Embryonic facial prominence (tissue), 1 donor: ENCODE measurements at regions not wholly inside any gene's neighbourhood (a gene's known extent, or its start where the extent isn't known, plus 50 kb on each side); places are given as distances from the start of the nearest gene placed in this dataset.

Source experiments
- DNase-seq: peaks from one replicate; pipeline ENCODE4 v3.0.0-alpha.2; 2016; ENCODE audit errors: extremely low spot score

DNA sequence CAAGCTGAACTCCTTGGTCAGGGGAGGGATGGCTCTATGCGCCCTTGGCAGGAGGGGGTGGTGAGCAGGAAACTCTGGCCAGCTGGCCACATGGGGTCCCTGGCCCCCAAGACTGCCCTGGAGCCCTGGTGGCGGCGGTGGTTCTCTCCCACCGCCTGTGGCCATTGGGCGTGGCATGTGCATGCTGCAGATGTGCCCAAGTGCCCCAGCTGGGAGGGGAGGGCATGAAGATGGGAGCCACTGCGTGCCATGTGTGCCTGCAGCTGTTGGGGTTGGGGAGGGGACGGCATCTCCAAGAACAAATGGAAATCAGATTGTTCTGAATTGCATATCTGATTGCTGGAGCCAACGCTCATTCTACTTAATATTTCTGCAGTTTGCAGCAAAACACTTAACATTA lies 115.7 kb upstream of the IGF1 start:
- no peak for DNase-seq

DNA sequence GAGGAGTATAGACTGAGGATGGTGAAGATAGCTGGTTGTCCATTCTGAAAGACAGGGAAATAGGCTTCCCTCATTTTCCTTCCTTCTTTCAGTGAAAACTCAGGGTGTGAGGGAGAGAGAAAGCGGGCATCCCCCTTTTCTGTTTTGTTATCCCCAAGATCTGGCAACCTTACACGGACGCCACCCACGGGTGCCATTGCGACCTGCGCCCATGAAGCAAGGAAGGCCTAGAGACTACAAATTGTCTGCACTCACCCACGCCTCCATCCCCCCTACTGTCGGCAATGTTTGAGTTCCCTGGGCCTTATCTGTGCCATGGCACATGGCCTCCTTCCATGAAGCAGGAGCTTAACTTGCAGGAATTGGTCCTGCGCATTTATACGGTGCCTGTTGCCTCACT lies 115.0 kb upstream of the IGF1 start:
- no peak for DNase-seq

DNA sequence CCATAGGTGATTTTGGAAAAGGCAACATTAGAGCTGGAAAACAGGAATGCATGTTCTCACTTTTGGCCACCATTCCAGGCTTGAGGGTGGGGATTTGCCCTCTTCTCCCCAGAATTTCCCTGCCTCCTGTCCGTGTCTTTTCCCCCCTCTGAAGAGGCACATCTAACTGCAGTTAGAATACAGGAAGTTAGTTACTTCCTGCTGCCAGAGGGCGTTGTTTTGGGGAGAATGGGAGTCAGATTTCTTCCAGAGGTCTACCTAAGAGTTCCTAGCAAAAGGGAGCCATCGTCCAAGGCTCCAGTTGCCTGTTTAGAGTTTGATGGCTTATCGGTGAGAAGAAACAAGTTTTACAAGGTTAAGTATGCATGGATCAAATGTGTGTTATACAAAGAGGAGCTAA lies 112.8 kb upstream of the IGF1 start:
- DNase-seq = no peak

DNA sequence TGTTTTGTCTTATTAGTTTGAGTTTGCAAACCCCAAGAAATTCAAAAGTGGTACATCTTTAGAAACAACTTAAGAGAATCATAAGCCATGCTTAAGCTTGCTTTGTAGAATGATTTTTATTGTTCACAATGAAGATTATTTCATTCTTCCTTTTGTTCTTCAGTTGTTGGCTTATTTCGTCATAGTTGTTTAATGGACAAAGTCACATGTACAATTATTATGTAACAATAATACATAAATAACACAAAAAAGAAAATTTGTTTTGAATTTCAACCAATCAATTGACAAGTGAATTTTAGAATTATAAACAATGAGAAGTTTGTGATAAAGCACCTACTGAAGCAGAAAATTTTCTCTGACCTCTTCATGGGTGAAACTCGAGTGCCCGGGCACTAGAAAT lies 111.8 kb upstream of the IGF1 start:
- no peak for DNase-seq

DNA sequence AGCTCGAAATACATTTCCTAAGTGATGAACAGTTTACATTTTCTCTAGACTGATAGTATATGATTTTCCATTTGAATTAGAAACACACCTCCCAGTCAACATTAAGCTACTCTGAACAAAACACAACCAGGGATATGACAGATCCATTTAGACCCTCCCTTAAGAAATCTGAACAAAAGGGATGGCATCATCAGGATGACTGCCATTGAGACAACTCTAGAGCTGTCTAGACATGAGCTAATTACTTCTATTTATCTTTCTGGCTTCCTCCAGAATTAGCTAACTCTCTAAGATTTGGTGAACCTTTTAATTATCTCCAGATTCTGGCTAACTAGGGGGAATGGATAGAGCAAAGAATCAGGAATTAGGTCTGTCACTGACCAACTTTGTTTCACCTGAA lies 92.9 kb upstream of the IGF1 start:
- no peak for DNase-seq

DNA sequence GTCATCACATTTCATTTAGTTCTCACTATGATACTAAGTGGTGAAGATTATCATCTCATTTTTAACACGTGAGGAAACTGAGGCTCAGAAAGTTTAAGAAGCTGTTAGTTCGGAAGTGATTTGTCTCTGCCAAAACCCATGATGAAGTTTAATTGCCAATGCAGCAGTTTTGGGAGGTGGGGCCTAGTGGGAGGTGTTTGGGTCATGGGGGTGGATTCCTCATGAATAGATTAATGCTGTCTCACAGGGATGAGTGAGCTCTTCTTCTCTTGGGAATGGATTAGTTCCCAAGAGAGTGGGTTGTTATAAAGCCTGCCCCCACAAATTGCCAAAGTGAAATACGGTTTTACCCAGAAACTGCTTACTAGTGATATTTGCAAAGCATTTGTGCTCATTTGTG lies 91.5 kb upstream of the IGF1 start:
- DNase-seq = no peak

DNA sequence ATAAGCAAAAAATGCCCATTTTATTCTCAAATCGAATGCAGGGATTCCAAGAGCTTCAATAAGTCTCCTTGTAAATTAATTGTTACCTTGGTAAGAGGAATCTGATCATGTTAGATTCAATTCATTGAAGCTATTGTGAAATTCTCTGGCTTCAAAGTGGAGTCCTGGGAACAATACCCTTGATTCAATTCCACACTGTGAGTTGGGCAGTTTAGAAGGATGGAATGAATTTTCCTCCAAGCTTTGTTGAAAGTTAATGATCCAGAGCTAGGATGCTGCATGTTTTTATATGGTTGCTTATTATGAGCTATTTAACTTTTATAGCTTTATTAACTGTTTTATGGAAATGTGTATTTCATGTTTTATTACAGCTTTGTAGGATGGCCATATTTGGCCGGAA lies 89.9 kb upstream of the IGF1 start:
- DNase-seq = no peak

DNA sequence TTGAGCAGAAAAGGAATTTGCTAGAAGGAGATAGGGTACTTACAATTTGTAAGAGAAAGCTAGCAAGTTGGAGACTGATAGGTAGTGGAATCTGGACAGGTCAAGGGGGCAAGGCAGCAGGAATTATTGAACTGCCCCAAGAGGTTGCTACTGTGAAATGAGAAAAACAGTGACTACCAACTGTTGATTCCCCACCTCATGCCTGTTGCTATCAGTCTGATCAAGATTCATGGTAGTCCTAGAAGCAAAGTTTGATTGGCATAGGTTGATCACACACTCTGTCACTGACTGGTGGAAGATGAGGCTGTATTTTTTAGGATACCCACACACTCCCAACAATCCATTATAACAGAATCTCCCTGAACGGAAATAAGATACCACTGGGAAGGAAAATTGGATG lies 89.4 kb upstream of the IGF1 start:
- DNase-seq = no peak

DNA sequence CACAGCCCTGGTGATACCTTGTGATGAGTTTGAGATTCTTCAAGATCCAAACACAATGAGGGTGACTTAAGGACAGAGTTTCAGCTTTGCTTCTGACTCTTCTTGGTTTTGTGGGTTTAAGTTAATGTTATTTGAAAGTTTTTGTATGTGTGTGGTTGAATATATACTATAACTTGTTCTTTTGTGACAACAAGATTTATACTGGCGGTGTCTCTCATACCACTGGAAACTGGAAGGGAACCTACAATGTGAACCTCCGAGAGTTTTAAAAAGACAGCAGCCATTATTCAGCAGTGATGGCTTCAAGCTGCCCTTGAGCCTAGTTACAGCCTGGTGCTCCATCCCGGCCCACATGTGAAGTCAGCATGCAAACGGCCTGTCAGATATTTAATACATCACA lies 87.9 kb upstream of the IGF1 start:
- DNase-seq = no peak

DNA sequence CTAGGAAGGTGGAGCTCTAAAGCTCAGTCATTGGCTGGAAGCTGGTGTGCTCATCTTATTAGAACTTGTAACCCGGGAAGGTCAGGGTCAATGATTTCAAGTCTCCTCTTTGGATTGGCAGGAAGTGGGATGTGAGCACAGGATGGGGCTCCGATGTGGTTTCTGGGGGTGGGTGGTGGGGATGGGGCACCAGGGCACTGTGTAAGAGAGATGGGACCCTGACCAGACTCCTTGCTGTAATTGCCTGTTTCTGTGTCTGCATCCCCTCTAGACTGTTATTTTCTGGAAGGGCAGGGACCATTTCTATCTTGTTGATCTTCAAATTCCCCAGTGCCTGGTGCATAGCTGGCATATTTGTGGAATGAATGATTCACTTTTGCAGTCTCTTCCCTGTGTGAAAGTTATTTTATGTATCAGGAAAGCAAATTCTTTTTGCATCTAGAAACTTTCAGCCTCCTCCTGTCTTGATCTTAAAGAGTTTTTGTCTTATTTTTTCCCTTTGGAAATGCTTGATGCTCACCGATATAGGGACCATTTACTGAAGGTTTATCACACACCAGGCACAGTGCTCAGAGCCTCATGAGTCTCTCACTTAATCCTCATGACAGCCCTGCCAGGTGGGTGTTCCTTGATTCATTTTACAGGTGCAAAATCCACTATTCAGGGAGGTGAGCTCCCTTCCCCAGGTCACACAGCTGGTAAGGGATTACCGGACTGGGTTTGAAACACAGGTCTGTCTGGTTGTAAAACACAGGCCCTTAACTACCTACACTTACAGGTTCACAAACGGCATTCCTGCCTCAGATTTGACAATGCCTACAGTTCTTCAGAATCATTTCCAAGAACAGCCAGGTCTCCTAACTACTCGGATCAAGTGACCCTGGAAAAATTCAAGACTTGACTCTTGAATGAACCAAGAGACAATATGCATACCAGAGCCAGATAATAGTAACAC lies 86.9 kb upstream of the IGF1 start:
- no peak for DNase-seq

DNA sequence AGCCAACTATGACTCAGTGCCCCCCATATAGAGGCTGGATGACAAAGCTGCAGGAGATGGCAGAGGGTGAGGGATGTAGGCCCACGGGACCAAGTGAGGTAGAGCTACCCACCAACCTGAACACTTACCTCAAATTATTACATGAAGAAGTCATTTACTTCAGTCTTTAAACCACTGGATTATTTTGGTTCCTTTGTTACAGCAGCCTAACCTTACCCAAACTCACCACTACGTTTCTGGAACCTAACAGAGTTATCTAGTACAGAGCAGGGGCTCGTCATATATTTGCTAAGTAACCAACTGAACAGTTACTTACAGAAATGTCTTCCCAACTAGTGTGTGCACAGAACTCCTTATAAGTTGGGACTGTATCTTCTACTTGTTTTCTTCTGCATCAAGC lies 85.2 kb upstream of the IGF1 start:
- DNase-seq = no peak

DNA sequence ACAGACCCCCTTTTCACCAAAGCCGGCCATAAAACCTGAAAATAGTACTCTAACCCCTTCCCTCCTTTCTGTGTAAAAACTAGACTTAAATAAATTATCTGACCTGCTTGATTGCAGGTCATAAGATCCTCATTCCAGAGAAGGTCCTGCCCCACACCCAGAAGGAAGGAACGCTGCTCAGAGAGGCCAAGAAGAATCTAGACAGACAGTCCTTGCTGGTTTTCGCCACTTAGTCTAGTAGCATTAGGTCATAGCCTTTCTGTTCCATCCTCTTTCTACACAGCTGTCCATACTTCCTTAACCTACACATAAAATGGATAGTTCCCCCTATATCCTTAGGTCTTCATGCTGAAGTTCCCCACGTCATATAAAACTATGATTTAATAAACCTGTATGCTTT lies 83.7 kb upstream of the IGF1 start:
- DNase-seq = no peak

DNA sequence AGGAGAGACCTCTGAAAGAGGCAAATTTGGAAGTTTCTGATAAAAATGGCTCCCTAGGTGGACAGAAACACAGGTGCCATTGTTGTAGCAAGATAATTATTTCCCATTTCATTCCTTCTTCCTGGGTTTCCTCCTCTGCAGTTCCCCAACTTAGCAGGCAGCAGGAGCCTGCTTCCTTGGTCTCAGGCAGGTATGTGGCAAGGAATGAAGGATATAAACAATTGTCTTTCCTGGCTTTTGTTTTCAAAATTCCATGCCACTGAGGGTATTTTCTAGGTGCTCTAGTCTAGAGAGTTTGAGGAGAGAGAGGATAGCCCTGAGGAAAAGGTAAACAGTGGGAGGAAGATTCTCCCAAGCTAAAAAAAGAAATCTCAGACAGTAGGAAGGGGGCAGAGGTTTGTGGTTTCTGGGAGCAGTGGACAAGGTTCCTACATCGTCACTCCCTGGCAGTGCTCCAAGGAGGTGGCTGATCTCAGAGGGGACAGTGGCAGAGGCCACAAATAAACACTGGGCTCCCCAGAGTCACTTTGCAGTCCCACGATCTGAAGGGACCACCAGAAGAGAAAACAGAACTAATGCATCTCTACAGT lies 82.6 kb upstream of the IGF1 start:
- no peak for DNase-seq

DNA sequence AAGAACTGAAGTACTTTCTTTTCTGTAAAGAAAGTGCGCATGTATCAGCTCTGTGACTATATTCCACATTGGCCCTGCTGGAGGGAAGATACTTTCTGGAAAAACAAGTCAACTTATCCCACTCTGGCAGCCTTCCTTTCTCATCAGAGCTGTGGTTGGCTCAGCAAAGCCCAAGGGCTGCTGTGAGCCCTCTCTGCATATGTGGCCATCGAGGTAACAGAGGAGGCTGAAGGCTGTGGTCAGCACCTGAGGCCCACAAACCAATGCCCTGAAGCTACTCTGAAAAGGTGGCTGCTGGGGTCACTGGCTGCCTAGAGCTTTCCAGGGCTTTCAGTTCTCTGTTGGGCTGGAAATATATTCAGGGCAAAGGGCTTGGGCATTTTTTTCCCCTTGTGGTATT lies 70.8 kb upstream of the IGF1 start:
- no peak for DNase-seq

DNA sequence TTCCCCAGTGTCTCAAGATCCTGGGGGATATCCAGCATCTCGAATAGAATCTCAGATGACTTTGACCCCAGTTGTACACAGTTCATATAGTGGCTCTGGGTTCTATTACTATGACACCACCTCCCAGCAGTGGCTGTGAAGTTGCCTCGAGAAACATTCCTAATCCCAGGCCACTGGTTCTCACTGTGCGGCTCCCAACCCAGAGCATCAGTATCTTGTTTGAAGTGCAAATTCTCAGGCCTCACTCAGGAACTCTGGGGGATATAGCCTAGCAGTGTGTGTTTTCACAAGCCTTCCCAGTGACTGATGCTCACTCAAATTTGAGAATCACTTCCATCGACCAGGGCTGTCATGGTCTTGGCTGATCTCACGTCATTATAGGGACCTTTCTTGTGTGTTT lies 69.3 kb upstream of the IGF1 start:
- DNase-seq = no peak

DNA sequence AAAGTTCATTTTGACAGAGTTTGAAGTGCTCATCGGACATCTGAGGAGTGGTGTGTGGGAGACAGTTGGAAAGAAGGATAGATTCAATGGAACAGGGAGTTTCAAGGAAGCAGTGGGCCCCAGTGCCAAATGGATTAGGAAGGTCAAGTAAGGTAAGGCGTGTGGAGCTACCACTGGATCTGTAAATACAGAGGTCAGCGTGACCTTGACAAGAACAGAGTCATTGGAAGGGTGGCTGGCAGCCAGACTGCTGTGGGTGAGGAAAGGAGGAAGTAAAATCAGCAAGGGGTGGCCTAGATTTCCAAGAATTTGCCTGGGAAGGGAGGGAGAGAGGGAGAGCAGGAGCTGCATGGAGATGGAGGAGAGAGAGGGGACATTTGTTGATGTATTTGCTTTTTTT lies 68.2 kb upstream of the IGF1 start:
- DNase-seq = no peak

DNA sequence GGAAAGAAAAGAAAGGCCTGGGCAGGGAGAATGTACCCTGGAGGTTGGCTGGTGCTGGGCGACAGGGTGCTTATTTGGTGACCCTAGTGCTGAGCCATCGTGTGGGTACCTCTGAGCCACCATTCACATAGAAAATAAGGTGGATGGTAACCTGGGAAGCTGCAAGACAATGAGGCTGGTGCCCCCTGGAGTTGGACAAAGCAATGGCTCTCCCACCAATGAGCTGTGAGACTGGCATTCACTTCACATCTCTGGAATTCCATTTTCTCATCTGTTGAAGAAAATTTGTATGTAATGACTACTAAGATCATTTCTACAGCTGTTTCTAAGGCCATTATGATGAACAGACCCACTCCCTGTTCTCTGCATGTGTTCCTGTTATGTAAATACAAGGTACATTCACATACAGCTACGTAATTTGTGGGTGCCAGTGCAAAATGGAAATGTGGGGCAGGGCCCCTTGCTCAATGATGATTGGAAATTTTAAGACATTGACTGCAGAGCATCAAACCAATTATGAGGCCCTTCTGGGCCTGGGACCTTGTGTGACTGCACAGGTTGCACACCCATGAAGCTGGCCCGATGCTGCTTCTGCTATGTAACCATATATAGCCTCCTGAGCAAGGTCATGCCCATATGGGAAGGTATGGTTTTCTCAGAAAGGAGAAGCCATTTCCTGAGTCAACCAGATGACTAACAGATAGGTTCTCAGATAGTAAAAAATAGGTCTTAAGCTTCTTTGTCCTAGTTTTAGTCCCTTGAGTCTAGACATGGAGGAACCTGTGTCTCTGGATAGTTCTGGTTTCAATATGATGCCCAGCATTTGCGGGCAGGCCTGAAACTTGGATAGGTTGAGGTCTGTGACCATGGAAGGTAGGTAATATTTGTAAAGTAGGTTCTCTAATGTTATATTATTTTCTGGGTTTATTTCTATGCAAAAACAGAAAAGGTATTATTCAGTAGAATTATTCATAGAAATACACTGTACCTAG lies 63.4 kb upstream of the IGF1 start:
- DNase-seq = no peak

DNA sequence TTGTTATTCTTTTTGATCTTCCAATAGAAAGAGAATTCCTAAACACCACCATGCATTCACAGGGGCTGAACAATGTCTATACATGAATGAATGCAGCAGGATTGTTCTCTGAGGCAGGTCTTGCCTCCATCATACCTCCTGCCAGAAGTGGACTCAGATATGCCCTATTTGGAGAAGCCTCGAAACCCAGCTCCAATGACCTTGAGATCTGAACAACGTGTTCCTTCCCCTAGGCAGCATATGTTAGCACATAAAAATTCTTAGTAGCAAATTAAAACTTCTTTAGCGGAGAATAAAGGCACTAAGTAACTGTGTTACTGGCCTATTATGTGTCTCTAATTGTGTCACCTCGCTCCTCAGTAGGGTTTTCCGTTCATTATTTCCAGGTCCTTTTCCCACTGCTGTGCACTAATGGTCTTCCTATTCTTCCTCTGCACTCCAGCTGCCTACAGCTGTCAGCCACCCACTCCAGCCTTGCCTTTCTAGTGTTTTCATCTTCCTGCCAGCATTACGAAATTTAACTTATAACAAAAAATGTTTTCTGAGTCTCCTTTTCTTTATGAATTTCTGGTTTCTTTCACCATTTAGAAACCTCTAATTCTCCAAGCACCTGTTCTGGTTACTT lies 62.6 kb upstream of the IGF1 start:
- DNase-seq = no peak

DNA sequence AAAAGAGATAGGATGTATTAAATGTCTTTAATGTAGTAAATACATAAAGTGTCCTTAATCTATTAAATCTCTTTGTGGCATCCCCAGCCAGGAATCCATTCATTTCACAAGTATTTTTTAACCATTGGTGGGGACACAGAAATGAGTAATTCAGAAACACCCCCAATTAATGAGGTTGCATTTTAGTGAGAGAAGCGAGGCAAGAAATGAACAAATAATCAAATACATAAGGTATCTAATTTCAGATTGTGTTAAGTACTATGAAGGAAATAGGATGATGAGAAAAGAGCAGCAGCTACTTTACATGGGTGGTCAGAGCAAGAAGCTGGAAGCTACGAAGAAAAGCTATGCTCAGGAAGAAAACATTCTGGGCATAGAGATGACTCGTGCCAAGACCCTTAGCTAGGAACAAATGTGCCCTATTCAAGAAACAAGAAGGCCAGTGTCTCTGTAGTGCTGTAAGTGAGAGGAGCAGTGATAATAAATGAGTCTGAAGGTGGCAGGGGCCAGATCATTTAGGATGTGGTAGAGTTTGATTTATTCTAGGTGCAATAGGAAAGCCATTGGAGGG lies 60.5 kb upstream of the IGF1 start:
- no peak for DNase-seq

DNA sequence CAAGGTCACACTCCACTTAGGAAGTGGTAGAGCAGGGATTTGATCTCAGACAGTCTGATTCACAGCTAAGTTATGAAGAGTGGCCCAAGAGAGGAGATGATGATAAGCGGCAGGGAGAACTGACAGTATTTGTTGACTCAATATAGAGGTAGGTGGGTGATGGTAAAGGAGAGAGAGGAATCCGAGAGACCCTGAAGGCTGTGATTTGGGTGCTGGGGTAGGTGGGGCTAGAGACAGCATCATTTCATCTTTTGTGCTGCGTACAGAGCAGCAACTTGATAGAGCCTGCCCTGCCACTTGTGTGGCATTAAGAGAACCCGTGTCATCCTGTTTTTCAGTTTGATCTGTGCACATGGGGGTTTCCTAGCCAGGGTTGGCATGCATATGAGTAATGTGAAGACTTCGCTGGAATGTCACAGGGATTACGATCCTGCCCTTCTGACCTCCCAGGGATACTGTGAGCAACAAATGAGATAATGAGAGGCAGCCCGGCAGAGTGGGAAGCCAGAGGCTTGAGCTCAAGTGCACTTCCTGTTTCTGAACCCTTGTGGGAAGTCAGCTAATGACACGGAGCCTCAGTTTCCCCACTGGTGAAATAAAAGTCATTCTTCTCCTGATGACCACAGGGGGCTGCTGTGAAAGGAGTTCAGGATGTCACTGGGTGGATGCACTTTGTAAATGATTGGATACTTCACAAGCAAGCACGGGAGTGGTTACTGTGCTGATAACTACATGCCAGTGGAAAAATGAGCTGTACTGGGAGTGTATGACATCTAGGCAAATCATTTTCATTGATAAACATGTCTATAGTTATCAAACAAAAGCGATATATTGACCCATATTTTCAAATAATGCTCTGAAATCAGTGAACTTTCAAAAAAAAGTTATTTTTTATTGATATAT lies 59.5 kb upstream of the IGF1 start:
- DNase-seq = no peak

DNA sequence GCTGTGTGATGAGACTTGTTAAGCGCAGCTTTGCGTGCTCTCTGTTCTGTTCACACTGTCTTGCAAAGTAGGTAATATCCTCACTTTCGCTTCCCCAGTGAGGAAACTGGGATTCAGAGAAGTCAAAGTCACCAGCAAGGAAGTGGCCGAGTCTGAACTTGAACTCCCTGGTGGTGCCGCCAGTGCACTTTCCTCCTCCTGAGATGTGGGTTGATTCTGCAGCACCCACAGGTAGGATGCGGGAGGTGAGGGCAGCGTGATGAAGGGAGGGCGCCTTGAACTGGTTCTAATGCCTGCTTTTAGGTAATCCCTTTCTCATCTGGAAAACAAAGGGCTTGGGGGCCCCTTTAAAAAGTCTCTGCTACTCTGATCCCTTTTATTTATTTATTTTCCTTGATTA lies 54.9 kb upstream of the IGF1 start:
- DNase-seq = no peak
